Large intestine (tissue), 3 donors: ENCODE measurements at regions not wholly inside any gene's neighbourhood (a gene's known extent, or its start where the extent isn't known, plus 50 kb on each side); places are given as distances from the start of the nearest gene placed in this dataset.
"Not testable (repeated sequence)": the region's sequence is repeated elsewhere in the genome, so short reads cannot be mapped to it uniquely, and the experiment has no call there.

Experiments used
- DNase-seq, 2 donors: peaks; one replicate each; pipeline versions ENCODE4 v3.0.0 to v3.0.0-alpha.2; 2013
- H3K27ac ChIP-seq: one replicate; pipeline ENCODE4 v1.5.1; 2013; ENCODE audit warnings: low read length
- H3K27me3 ChIP-seq: 2 replicates; pipeline ENCODE4 v1.6.1; 2013; ENCODE audit warnings: low read length; ENCODE audit not compliant: control insufficient read depth, insufficient read depth
- H3K36me3 ChIP-seq: 2 replicates; pipeline ENCODE4 v1.6.1; 2013; ENCODE audit warnings: low read length; ENCODE audit not compliant: control insufficient read depth, insufficient read depth
- H3K4me1 ChIP-seq: one replicate; pipeline ENCODE4 v1.6.1; 2013; ENCODE audit warnings: low read length; ENCODE audit not compliant: control insufficient read depth, insufficient read depth
- H3K4me3 ChIP-seq: one replicate; pipeline ENCODE4 v1.5.1; 2013; ENCODE audit warnings: low read length
- H3K9me3 ChIP-seq: one replicate; pipeline ENCODE4 v1.6.1; 2013; ENCODE audit warnings: mild to moderate bottlenecking, low read depth, low read length, moderate library complexity; ENCODE audit not compliant: control insufficient read depth
- WGBS: methylation state at CpG from one replicate; pipeline ENCODE4 v1.1.5; 2013; ENCODE audit warnings: low lambda C conversion rate; ENCODE audit not compliant: insufficient coverage; 5-methylcytosine and 5-hydroxymethylcytosine counted together

DNA sequence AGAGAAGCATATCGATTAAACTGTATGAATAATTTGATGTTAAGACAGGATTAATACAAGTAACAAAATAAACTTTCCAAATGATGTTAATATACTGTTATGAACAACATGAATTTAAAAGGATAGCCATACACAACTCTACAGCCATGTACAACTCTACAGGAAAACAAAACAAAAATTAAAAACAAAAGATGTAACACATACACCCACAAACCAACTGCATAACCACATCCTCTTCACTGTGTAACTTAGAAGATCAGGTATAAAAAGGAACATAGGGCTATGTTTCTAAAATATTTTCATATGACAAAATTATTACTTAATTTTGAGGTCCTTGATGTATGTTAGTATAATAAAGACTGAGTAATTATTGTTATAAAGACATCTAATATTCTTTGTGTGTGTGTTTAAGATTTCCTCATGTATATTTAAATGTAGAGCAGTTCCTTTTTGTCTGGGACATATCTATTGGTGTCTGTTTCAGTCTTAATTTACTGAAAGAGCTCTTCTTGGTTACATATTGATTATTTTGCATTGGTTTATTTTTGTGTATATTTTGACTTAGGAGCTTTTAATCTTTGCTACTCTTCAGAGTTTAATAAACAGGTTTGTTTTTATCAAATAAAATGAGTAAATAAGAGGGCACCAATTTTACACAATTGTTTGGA lies 966.8 kb upstream of the CTNND2 start:
- Histone ChIP-seq H3K4me1 (no peaks in the 10 kb centered on the region), H3K9me3 (no peaks in the 10 kb centered on the region), H3K4me3 (no peak overlapping the region), H3K27ac (no peak overlapping the region), H3K36me3 (no peaks in the 10 kb centered on the region), H3K27me3 (no peaks in the 10 kb centered on the region)
- DNase-seq = no peak
- WGBS = no CpG with 5 or more reads among the region's 1 CpG

DNA sequence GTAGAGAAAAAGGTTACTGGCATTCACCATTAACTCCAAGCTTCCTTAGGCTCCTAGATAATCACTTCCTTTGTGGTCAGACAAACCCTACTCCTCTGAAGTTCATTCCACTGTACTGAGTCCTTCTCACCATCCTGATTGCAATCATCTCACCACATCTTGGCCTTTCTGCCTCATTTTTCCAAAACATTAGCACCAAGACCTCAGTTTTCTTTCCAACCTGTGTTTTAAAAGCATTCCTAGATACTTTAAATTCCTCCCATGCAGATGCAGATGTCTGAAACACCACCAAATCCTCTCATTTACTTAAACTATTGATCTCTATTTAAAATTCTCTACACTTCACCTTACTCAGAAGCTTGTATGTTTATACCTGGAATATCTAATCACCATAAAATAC lies 961.3 kb upstream of the CTNND2 start:
- H3K27ac ChIP-seq = no peak overlapping the region
- DNase-seq = no peak
- H3K4me1 ChIP-seq = no peaks in the 10 kb centered on the region
- H3K9me3 ChIP-seq = no peaks in the 10 kb centered on the region
- H3K4me3 ChIP-seq = no peak overlapping the region
- H3K27me3 ChIP-seq = no peaks in the 10 kb centered on the region
- H3K36me3 ChIP-seq = no peaks in the 10 kb centered on the region

DNA sequence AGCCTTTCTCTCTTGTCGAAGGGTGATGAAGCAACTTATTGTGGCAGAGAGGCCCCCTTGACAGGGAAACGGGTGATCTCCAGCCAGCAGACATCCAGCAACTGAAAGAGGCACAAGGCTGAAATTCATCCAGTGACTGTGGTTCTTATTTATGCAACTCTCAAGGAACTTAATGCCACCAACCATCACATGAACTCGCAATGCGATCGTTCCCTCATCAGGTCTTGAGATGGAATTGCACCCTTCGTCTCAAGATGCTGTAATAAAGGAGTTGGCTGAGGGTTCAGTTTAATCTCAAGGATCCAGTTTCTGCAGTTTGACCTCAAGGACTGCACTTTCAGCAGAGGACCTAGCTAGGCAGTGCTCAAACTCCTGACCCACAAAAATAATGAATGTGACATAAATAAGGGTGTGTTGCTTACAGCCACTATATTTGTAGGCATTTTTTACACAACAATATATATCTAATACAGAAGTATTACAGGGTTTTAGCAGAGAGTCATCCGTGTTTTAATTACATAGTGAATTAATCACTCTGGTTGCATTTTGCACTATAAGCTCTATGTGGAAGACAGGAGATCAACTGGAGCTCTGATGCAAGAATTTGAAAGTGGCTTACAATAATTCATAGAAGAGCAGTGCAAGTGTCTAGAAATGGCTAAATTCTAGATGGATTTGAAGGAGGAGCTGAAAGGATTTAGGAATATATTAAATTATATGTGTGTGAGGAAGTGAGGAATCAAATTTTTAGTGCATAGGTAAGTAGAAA lies 957.8 kb upstream of the CTNND2 start:
- WGBS = 63% methylated on average over 1 of the region's 7 CpGs
- Histone ChIP-seq H3K27ac (no peak overlapping the region), H3K9me3 (no peaks in the 10 kb centered on the region), H3K4me1 (no peaks in the 10 kb centered on the region), H3K36me3 (no peaks in the 10 kb centered on the region), H3K4me3 (no peak overlapping the region), H3K27me3 (no peaks in the 10 kb centered on the region)
- DNase-seq = no peak

DNA sequence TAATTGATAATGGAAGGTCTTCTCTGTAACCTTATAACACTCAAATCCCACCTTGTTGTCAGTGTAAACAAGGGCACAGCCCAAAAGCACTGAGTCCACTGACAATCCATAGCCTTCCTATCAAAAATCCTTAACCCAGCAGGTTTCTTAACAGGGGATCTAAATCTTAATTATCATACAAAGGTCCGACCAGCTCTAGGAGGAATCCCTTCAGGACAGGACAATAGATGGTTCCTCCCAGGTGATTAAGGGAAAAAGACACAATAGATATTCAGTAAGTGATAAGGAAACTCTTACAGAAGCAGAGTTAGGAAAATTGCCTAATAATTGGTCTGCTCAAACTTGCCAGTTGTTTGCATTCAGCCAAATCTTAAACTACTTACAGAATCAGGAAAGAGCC lies 951.9 kb upstream of the CTNND2 start:
- WGBS = no CpG with 5 or more reads among the region's 1 CpG
- H3K4me1 ChIP-seq, H3K4me3 ChIP-seq, DNase-seq, H3K27me3 ChIP-seq, H3K9me3 ChIP-seq, H3K27ac ChIP-seq, H3K36me3 ChIP-seq: not testable (repeated sequence)

DNA sequence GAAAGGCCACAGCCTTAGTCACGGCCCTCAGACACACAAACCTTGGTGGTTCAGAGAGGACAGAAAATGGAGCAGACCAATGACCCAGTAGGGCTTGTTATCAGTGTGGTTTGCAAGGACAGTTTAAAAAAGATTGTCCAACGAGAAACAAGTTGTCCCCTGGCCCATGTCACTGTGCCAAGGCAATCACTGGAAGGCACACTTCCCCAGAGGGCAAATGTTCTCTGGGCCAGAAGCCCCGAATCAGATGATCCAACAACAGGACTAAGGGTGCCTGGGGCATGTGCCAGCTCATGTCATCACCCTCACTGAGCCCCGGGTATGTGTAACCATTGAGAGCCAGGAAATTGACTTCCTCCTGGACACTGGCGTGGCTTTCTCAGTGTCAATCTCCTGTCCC lies 950.1 kb upstream of the CTNND2 start:
- Histone ChIP-seq H3K4me1 (no peaks in the 10 kb centered on the region), H3K27ac (no peak overlapping the region), H3K4me3 (no peak overlapping the region), H3K9me3 (no peaks in the 10 kb centered on the region), H3K36me3 (no peaks in the 10 kb centered on the region), H3K27me3 (no peaks in the 10 kb centered on the region)
- DNase-seq = no peak
- WGBS = 83% methylated on average over 1 of the region's 5 CpGs

DNA sequence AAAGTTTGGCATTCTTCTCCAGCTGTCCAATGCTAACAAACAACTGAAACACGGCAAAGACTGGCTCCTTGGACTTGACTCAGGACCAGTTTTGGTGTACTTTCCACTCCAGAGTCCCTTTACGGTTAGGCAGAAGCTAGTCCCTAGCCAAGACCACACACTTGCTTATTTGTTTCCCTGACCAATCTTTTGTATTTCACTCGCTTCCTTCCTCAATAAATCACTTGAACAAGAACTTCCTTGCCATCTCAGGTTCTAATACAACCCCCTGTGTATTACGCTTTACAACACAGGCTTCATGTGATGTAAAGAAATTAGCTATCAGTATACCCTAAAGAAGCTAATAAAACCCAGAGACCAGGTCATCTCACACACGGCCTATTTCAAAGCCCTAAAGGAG lies 947.5 kb upstream of the CTNND2 start:
- Histone ChIP-seq H3K27ac (no peak overlapping the region), H3K27me3 (no peaks in the 10 kb centered on the region), H3K4me1 (no peaks in the 10 kb centered on the region), H3K9me3 (no peaks in the 10 kb centered on the region), H3K36me3 (no peaks in the 10 kb centered on the region), H3K4me3 (no peak overlapping the region)
- DNase-seq = no peak
- 80% methylated on average over 2 of the region's 5 CpGs for WGBS

DNA sequence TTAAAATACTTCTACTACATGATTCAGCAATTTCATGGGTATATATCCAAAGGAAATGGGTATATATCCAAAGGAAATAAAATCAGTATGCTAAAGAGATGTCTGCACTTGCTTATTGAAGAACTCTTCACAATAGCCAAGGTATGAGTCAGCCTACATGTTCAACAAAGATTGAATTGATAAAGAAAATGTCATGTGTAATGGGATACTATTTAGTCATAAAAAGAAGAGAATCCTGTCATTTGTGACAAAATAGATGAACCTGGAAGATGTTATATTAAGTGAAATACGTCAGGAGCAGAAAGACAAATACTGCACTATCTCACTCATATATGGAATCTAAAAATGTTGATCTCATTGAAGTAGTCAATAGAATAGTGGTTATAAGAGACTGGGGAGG lies 944.5 kb upstream of the CTNND2 start:
- WGBS = 100% methylated on average over 1 of the region's 1 CpG
- H3K4me1 ChIP-seq = no peaks in the 10 kb centered on the region
- DNase-seq = no peak
- no peaks in the 10 kb centered on the region for H3K36me3 ChIP-seq
- H3K9me3 ChIP-seq = no peaks in the 10 kb centered on the region
- H3K4me3 ChIP-seq = no peak overlapping the region
- H3K27ac ChIP-seq = no peak overlapping the region
- no peaks in the 10 kb centered on the region for H3K27me3 ChIP-seq

DNA sequence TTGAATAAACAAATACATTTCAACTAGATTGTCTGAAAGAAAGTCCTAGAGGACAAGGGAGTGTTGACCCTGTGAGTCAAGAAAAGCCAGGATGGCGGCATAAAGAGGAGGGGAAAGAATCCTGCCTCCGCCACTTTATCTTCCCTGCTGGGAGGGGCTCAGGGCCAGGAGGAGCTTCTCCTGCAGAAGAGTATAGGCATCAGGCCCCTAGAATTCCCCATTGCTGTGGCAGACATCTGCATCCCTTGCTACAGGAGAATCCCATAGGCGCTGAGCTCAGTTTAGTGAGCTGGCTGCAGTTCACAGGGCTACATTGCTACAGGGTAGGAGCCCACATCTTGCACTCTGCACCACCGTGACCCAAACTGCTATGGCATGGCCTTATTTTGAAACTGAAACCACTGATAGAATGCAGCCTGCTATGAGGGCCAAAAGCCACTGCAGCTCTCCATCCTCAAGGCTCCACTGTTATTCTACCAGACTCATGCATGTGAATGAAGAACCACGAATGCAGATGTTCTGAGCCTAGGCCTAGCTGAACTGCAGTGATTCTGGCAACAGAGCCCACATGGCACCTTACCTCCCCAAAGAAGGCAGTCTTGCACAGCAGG lies 941.4 kb upstream of the CTNND2 start:
- Histone ChIP-seq H3K27ac (no peak overlapping the region), H3K36me3 (no peaks in the 10 kb centered on the region), H3K27me3 (no peaks in the 10 kb centered on the region), H3K4me3 (no peak overlapping the region), H3K9me3 (no peaks in the 10 kb centered on the region), H3K4me1 (no peaks in the 10 kb centered on the region)
- DNase-seq = no peak
- WGBS = no CpG with 5 or more reads among the region's 5 CpGs

DNA sequence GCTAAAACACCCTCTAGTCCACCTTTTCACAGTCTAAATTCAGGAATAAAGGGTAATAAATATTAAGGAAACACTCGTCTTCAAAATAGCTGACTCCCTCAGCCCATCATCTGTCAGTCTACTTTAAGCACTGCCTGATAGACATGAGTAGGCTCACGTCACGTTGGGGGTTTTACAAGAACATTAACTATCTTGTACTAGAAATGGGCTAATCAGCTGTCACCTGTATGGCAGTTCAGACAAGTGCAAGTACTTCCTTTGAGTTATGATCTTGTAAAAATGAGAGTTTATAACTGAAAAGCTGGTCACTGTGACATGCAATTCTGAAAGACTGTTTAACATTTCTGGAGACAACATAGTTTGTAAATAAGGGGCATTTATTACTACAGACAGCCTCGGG lies 936.7 kb upstream of the CTNND2 start:
- no peak for DNase-seq
- Histone ChIP-seq H3K9me3 (no peaks in the 10 kb centered on the region), H3K27ac (no peak overlapping the region), H3K27me3 (no peaks in the 10 kb centered on the region), H3K4me3 (no peak overlapping the region), H3K4me1 (no peaks in the 10 kb centered on the region), H3K36me3 (no peaks in the 10 kb centered on the region)
- no CpG with 5 or more reads among the region's 4 CpGs for WGBS

DNA sequence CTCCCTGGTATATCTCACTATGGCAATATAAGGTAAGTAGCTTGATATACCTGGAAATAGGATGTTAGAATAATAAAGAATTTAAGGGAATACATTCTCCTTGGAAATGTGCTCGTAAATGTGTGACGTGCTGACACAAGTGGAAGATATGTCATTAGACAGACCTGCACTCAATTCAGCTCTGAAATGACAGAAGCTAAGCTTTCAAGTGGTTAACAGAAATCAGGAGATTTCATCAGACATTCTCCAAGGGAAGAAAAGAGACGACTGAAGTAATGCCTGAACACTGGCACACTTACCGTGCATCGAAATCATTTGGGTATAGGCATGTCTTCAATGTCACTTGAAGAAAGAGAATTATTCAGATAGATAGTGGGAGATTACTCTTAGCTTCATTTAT lies 933.3 kb upstream of the CTNND2 start:
- Histone ChIP-seq H3K4me1 (no peaks in the 10 kb centered on the region), H3K27me3 (no peaks in the 10 kb centered on the region), H3K27ac (no peak overlapping the region), H3K4me3 (no peak overlapping the region), H3K36me3 (no peaks in the 10 kb centered on the region), H3K9me3 (no peaks in the 10 kb centered on the region)
- 67% methylated on average over 1 of the region's 5 CpGs for WGBS
- DNase-seq = no peak

DNA sequence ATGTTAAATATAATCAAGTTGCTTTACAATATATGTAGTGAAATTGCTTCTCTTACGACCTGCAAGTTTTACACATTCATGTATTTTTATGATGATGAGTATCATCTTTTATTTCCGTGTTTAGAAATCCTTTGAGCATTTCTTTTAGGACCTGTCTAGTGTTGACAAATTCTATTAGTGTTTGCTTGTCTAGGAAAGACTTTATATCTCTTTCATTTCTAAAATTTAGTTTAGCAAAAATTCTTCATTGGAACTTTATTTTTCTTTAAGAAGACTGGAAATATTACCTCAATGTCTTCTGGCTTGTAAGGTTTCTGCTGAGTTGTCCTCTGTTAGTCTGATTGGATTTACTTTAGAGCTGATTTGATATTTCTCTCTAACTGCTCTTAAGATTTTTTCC lies 920.9 kb upstream of the CTNND2 start:
- Histone ChIP-seq H3K9me3 (peaks cover 7% of the 10 kb centered on the region), H3K4me1 (no peaks in the 10 kb centered on the region), H3K27me3 (no peaks in the 10 kb centered on the region), H3K4me3 (no peak overlapping the region), H3K36me3 (no peaks in the 10 kb centered on the region), H3K27ac (no peak overlapping the region)
- DNase-seq = no peak
- 81% methylated on average over 2 of the region's 2 CpGs for WGBS
